ENCODE measurements at regions not wholly inside any gene's neighbourhood (a gene's known extent, or its start where the extent isn't known, plus 50 kb on each side); places are given as distances from the start of the nearest gene placed in this dataset.

GRCh38 chr6:163809364-163809763 lies 394.8 kb downstream of the QKI start:
- TF ChIP-seq CTCF (IDR thresholded peaks at IDR 0.05; ENCODE audit: low read depth, low read length, poor library complexity, severe bottlenecking) (no peak), EZH2phosphoT487 (IDR thresholded peaks at IDR 0.05; ENCODE audit: borderline replicate concordance, low read length) (no peak)
